ENCODE measurements at regions not wholly inside any gene's neighbourhood (a gene's known extent, or its start where the extent isn't known, plus 50 kb on each side); places are given as distances from the start of the nearest gene placed in this dataset.

DNA sequence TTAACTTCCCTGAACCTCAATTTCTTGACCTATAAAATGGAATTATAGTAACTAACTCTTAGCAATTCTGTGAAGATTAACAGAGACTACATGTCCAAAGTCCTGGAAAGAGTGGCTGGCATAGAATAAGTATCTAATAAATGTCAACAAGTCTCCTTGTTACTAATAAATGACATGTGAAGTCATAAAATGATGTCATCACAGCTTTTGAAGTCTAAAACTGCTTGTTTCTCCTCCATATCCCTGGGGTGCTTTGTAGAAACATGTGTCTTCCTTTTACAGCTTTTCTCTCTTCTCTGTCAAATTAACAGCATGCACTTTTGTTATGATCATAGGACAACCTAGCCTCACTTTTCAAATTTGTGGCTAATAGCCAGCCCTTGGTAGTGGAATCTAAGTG is 510.2 kb downstream of the NTRK3 start (continued):
- TF ChIP-seq CSRNP3 (CRISPR knock-in tag; IDR thresholded peaks at IDR 0.05) (no peak), BACH2 (CRISPR knock-in tag; IDR thresholded peaks at IDR 0.05; ENCODE audit: borderline replicate concordance) (no peak), CSDC2 (CRISPR knock-in tag; IDR thresholded peaks at IDR 0.05) (no peak)

DNA sequence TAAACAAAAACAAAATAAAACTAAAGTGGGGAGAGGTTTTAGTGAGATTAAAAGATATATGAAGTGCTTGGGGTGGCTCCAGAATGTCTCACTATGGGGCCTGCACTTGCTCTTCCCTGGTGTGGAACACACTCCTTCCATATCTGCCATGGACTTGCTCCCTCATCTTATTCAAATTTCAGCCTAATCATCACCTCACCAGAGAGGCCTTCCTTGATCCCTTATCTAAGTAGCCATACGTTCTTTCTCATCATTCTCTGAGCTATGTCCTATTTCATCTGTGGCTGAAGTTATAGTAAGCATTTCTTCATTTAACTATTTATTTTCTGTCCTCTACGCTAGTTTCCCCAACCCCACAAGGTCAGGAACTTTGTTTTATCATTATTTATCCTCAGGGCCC is 511.7 kb downstream of the NTRK3 start:
- no peak for ATAC-seq
- TF ChIP-seq BACH2 (CRISPR knock-in tag; IDR thresholded peaks at IDR 0.05; ENCODE audit: borderline replicate concordance) (no peak), ZFP3 (CRISPR knock-in tag; IDR thresholded peaks at IDR 0.05) (no peak), GLIS3 (CRISPR knock-in tag; IDR thresholded peaks at IDR 0.05) (no peak), SNAI2 (CRISPR knock-in tag; IDR thresholded peaks at IDR 0.05) (no peak)
- TF ChIP-seq, protein P1, sequence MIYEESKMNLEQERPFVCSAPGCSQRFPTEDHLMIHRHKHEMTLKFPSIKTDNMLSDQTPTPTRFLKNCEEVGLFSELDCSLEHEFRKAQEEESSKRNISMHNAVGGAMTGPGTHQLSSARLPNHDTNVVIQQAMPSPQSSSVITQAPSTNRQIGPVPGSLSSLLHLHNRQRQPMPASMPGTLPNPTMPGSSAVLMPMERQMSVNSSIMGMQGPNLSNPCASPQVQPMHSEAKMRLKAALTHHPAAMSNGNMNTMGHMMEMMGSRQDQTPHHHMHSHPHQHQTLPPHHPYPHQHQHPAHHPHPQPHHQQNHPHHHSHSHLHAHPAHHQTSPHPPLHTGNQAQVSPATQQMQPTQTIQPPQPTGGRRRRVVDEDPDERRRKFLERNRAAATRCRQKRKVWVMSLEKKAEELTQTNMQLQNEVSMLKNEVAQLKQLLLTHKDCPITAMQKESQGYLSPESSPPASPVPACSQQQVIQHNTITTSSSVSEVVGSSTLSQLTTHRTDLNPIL (CRISPR knock-in tag; IDR thresholded peaks at IDR 0.05; ENCODE audit: low read depth), result no peak
- TF ChIP-seq, protein P2, sequence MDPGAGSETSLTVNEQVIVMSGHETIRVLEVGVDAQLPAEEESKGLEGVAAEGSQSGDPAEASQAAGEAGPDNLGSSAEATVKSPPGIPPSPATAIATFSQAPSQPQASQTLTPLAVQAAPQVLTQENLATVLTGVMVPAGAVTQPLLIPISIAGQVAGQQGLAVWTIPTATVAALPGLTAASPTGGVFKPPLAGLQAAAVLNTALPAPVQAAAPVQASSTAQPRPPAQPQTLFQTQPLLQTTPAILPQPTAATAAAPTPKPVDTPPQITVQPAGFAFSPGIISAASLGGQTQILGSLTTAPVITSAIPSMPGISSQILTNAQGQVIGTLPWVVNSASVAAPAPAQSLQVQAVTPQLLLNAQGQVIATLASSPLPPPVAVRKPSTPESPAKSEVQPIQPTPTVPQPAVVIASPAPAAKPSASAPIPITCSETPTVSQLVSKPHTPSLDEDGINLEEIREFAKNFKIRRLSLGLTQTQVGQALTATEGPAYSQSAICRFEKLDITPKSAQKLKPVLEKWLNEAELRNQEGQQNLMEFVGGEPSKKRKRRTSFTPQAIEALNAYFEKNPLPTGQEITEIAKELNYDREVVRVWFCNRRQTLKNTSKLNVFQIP (CRISPR knock-in tag; IDR thresholded peaks at IDR 0.05; ENCODE audit: borderline replicate concordance, low read depth), result no peak

GRCh38 chr15:87743562-87743961 is 513.0 kb downstream of the NTRK3 start:
- TF ChIP-seq ZFP30 (CRISPR knock-in tag; IDR thresholded peaks at IDR 0.05), result no peak
- no peak for TF ChIP-seq CSDC2 (CRISPR knock-in tag; IDR thresholded peaks at IDR 0.05)
- no peak for TF ChIP-seq GLIS3 (CRISPR knock-in tag; IDR thresholded peaks at IDR 0.05)
- TF ChIP-seq ARNTL (CRISPR knock-in tag; IDR thresholded peaks at IDR 0.05; ENCODE audit: borderline replicate concordance, low read depth), result no peak
- no peak for TF ChIP-seq ZNF8 (CRISPR knock-in tag; IDR thresholded peaks at IDR 0.05)
- no peak for TF ChIP-seq SNAI2 (CRISPR knock-in tag; IDR thresholded peaks at IDR 0.05)
- TF ChIP-seq CSRNP3 (CRISPR knock-in tag; IDR thresholded peaks at IDR 0.05), result no peak
- TF ChIP-seq TOX (CRISPR knock-in tag; IDR thresholded peaks at IDR 0.05; ENCODE audit: borderline replicate concordance), result no peak
- no peak for TF ChIP-seq ISL1 (CRISPR knock-in tag; IDR thresholded peaks at IDR 0.05)
- TF ChIP-seq, protein P3, sequence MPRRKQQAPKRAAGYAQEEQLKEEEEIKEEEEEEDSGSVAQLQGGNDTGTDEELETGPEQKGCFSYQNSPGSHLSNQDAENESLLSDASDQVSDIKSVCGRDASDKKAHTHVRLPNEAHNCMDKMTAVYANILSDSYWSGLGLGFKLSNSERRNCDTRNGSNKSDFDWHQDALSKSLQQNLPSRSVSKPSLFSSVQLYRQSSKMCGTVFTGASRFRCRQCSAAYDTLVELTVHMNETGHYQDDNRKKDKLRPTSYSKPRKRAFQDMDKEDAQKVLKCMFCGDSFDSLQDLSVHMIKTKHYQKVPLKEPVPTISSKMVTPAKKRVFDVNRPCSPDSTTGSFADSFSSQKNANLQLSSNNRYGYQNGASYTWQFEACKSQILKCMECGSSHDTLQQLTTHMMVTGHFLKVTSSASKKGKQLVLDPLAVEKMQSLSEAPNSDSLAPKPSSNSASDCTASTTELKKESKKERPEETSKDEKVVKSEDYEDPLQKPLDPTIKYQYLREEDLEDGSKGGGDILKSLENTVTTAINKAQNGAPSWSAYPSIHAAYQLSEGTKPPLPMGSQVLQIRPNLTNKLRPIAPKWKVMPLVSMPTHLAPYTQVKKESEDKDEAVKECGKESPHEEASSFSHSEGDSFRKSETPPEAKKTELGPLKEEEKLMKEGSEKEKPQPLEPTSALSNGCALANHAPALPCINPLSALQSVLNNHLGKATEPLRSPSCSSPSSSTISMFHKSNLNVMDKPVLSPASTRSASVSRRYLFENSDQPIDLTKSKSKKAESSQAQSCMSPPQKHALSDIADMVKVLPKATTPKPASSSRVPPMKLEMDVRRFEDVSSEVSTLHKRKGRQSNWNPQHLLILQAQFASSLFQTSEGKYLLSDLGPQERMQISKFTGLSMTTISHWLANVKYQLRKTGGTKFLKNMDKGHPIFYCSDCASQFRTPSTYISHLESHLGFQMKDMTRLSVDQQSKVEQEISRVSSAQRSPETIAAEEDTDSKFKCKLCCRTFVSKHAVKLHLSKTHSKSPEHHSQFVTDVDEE (CRISPR knock-in tag; IDR thresholded peaks at IDR 0.05), result no peak
- no peak for TF ChIP-seq TCF4 (CRISPR knock-in tag; IDR thresholded peaks at IDR 0.05; ENCODE audit: borderline replicate concordance)
- TF ChIP-seq OSR1 (CRISPR knock-in tag; IDR thresholded peaks at IDR 0.05), result no peak
- TF ChIP-seq, protein P1 (CRISPR knock-in tag; IDR thresholded peaks at IDR 0.05; ENCODE audit: low read depth), result no peak
- TF ChIP-seq ZFP3 (CRISPR knock-in tag; IDR thresholded peaks at IDR 0.05), result no peak
- no peak for TF ChIP-seq ZNF565 (CRISPR knock-in tag; conservative IDR thresholded peaks at IDR 0.05; ENCODE audit: low read depth)
- no peak for TF ChIP-seq ZC3H10 (CRISPR knock-in tag; IDR thresholded peaks at IDR 0.05)
- no peak; the same call in 2 of the 3 replicates for ATAC-seq

Data from SK-N-SH treated with all-trans-retinoic acid at 6 μM for 48 hours (cell line).